Endothelial cell of umbilical vein (primary cell): ENCODE measurements at regions not wholly inside any gene's neighbourhood (a gene's known extent, or its start where the extent isn't known, plus 50 kb on each side); places are given as distances from the start of the nearest gene placed in this dataset.

Experiments used
- BruUV-seq: library from RNA; stranded (reverse); fragments of 400-500 nt; replicated peaks from 2 replicates; lab custom pipeline; 2021; lab: Mats Ljungman, UMichigan
- CTCF ChIA-PET: fragments of 300-600, 350-600 bp; sonication (Branson Sonifier 250); formaldehyde crosslinking; loops from one replicate; lab custom pipeline; 2021; ENCODE audit warnings: antibody characterized with exemption, inconsistent platforms; lab: Charles Lee
- POLR2A ChIA-PET: fragments of 300-600, 350-600 bp; sonication (Branson Sonifier 250); formaldehyde crosslinking; loops from one replicate; lab custom pipeline; 2021; ENCODE audit warnings: antibody characterized with exemption, inconsistent platforms; lab: Charles Lee
- DNase-seq: peaks from one replicate; pipeline ENCODE4 v3.0.0-alpha.2; 2011; ENCODE audit warnings: low read depth, low spot score
- FAIRE-seq: peaks from 2 replicates; lab custom pipeline; 2011; peaks lifted over from hg19 to GRCh38; lab: Jason Lieb, UNC
- H2AFZ ChIP-seq: 2 replicates; pipeline ENCODE4 v1.6.0; 2012; ENCODE audit warnings: low read depth, low read length, control low read depth, inconsistent platforms
- H3K27ac ChIP-seq: 2 replicates; pipeline ENCODE4 v1.5.1; 2011; ENCODE audit warnings: low read depth, mild to moderate bottlenecking, control low read depth, low read length, moderate library complexity; ENCODE audit not compliant: insufficient read depth
- H3K27me3 ChIP-seq, 2 experiments: 2 replicates each; pipeline versions ENCODE4 v1.6.0 to v1.6.1; 2011; ENCODE audit warnings: low read length in 2 of 2, mixed read lengths in 1 of 2; ENCODE audit not compliant: control insufficient read depth in 2 of 2, insufficient read depth in 2 of 2
- H3K36me3 ChIP-seq, 2 experiments: 2 replicates in 1 of 2; 3 replicates in 1 of 2; pipeline ENCODE4 v1.5.1; 2011; ENCODE audit warnings: low read length in 2 of 2, mild to moderate bottlenecking in 1 of 2, moderate library complexity in 1 of 2; ENCODE audit not compliant: control insufficient read depth in 2 of 2, insufficient read depth in 2 of 2; ENCODE audit errors: extremely low read depth in 1 of 2
- H3K4me1 ChIP-seq: 3 replicates; pipeline ENCODE4 v1.5.1; 2011; ENCODE audit warnings: mild to moderate bottlenecking, low read length; ENCODE audit not compliant: control insufficient read depth, insufficient read depth; ENCODE audit errors: extremely low read depth
- H3K4me2 ChIP-seq: 2 replicates; pipeline ENCODE4 v1.6.1; 2011; ENCODE audit warnings: low read length, control low read depth, mixed read lengths; ENCODE audit not compliant: insufficient read depth
- H3K4me3 ChIP-seq, 3 experiments: fragments of 200-600 bp in 1 of 3; sonication (generic), shearing (Covaris generic) in 1 of 3; replicated peaks in 1 of 3; 2 replicates each; pipeline ENCODE4 v1.5.1; 2011 to 2016; ENCODE audit warnings: control low read depth in 3 of 3, low read length in 3 of 3, mild to moderate bottlenecking in 2 of 3, inconsistent platforms in 1 of 3, low read depth in 1 of 3, moderate library complexity in 1 of 3; ENCODE audit not compliant: insufficient read depth in 1 of 3
- H3K79me2 ChIP-seq: 2 replicates; pipeline ENCODE4 v1.6.0; 2012; ENCODE audit warnings: low read length, inconsistent platforms; ENCODE audit not compliant: control insufficient read depth, insufficient read depth
- H3K9ac ChIP-seq: replicated peaks from 2 replicates; pipeline ENCODE3; 2011; ENCODE audit warnings: low read length, control low read depth; ENCODE audit not compliant: insufficient read depth; ENCODE audit errors: extremely low read depth
- H3K9me1 ChIP-seq: replicated peaks from 3 replicates; pipeline ENCODE4 v1.6.0; 2011; ENCODE audit warnings: mild to moderate bottlenecking, low read length; ENCODE audit not compliant: control insufficient read depth, insufficient read depth; ENCODE audit errors: extremely low read depth
- H3K9me3 ChIP-seq: replicated peaks from 2 replicates; pipeline ENCODE4 v1.5.1; 2012; ENCODE audit warnings: low read length, inconsistent platforms; ENCODE audit not compliant: control insufficient read depth, insufficient read depth
- H4K20me1 ChIP-seq: replicated peaks from 2 replicates; pipeline ENCODE3; 2011; ENCODE audit warnings: mild to moderate bottlenecking, low read length; ENCODE audit not compliant: control insufficient read depth, insufficient read depth; ENCODE audit errors: extremely low read depth
- CTCF ChIP-seq, 2 donors: IDR thresholded peaks; 1 replicate in 1 of 2; 2 replicates in 1 of 2; pipeline ENCODE4 v1.5.1; 2011; ENCODE audit warnings: low read length in 2 of 2, mild to moderate bottlenecking in 2 of 2, moderate library complexity in 2 of 2, control low read depth in 1 of 2, inconsistent platforms in 1 of 2, low read depth in 1 of 2; ENCODE audit not compliant: insufficient read depth in 1 of 2; ENCODE audit errors: extremely low read depth in 1 of 2
- EZH2 ChIP-seq: IDR thresholded peaks from 2 replicates; pipeline ENCODE4 v1.6.1; 2012; ENCODE audit warnings: borderline replicate concordance, low read depth, mild to moderate bottlenecking, moderate library complexity, low read length, inconsistent platforms; ENCODE audit not compliant: severe bottlenecking
- FOS ChIP-seq: IDR thresholded peaks from 2 replicates; pipeline ENCODE4 v1.6.1; 2011; ENCODE audit warnings: mild to moderate bottlenecking, low read length, moderate library complexity, borderline replicate concordance; ENCODE audit not compliant: insufficient read depth
- GATA2 ChIP-seq: IDR thresholded peaks from 2 replicates; pipeline ENCODE4 v1.7.0; 2011; ENCODE audit warnings: low read depth, mild to moderate bottlenecking, moderate library complexity, mixed read lengths, low read length; ENCODE audit not compliant: insufficient read length, insufficient read depth
- JUN ChIP-seq: IDR thresholded peaks from 2 replicates; pipeline ENCODE4 v1.6.1; 2011; ENCODE audit warnings: borderline replicate concordance, low read depth; ENCODE audit not compliant: insufficient read length, insufficient read depth
- MAX ChIP-seq: IDR thresholded peaks from 2 replicates; pipeline ENCODE4 v1.6.1; 2011; ENCODE audit not compliant: insufficient read depth, insufficient read length
- MYC ChIP-seq: IDR thresholded peaks from one replicate; pipeline ENCODE4 v1.6.1; 2011; ENCODE audit warnings: mild to moderate bottlenecking, low read depth, low read length
- POLR2A ChIP-seq: IDR thresholded peaks from 2 replicates; pipeline ENCODE4 v1.6.1; 2012; ENCODE audit warnings: low read depth, mild to moderate bottlenecking, control low read depth, low read length
- POLR2AphosphoS5 ChIP-seq: IDR thresholded peaks from 2 replicates; pipeline ENCODE4 v1.6.1; 2012; ENCODE audit warnings: low read depth, mild to moderate bottlenecking, control low read depth, low read length, moderate library complexity; ENCODE audit not compliant: insufficient read depth
- dilution Hi-C: fragments of 300-500 bp; cut with MboI; formaldehyde crosslinking; loops from one replicate; pipeline ENCODE4 v1.15.0; 2019; ENCODE audit warnings: low sequenced_read_pairs; ENCODE audit not compliant: extremely low pct_ligation_motif_present
- intact Hi-C: fragments of 100-400 bp; cut with micrococcal nuclease; formaldehyde crosslinking; loops from one replicate; pipeline ENCODE4 v1.10.0; 2022

DNA sequence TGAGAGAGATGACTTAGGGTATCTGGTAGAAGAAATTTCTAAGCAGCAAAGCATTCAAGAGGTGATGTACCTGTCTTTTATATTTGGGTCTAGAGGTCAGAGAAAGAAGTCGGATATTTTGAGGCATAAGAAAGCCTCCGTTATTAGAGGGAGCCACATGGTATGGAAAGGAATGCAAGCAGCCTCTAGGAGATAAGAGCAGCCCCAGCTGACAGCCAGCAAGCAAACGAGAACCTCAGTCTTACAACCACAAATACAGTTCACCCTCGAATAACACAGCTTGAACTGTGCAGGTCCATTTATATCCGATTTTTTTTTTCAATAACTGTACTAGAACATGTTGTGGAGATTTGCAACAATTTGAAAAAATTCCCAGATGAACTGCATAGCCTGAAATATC lies 190.7 kb upstream of the VGLL2 start:
- no peaks in the 10 kb centered on the region for H3K79me2 ChIP-seq
- CTCF ChIA-PET, result no interaction called here
- intact Hi-C loops, result no loop called here
- no peaks in the 10 kb centered on the region for H3K9me1 ChIP-seq
- H3K27me3 ChIP-seq, result no peaks in the 10 kb centered on the region
- no peak overlapping the region for H3K9ac ChIP-seq
- H3K9me3 ChIP-seq, result peaks cover 4% of the 10 kb centered on the region
- DNase-seq, result no peak
- no peaks in the 10 kb centered on the region for H3K36me3 ChIP-seq
- FAIRE-seq, result no peak
- H3K4me3 ChIP-seq, result no peak overlapping the region
- no peak overlapping the region for H3K4me2 ChIP-seq
- POLR2A ChIA-PET, result no interaction called here
- BruUV-seq, result no TSS peak
- dilution Hi-C loops, result no loop called here
- no peaks in the 10 kb centered on the region for H4K20me1 ChIP-seq
- no peak for TF ChIP-seq MAX
- no peak for TF ChIP-seq CTCF (IDR thresholded peaks at IDR 0.05; ENCODE audit: extremely low read depth in 1 of 2, insufficient read depth in 1 of 2, low read depth in 1 of 2, low read length in 2 of 2)
- TF ChIP-seq JUN, result no peak
- TF ChIP-seq POLR2A, result no peak
- TF ChIP-seq FOS, result no peak
- TF ChIP-seq POLR2AphosphoS5, result no peak
- no peak for TF ChIP-seq GATA2
- no peak for TF ChIP-seq EZH2
- no peak for TF ChIP-seq MYC
- no peaks in the 10 kb centered on the region for H3K4me1 ChIP-seq
- no peak overlapping the region for H2AFZ ChIP-seq
- no peak overlapping the region for H3K27ac ChIP-seq
